Upper lobe of left lung (tissue), 6 donors: ENCODE measurements at regions not wholly inside any gene's neighbourhood (a gene's known extent, or its start where the extent isn't known, plus 50 kb on each side); places are given as distances from the start of the nearest gene placed in this dataset.

Experiments used
- ATAC-seq, 2 donors: fragments of 200-7000 bp; cut with Tn5 transposase; one replicate each; pipeline ENCODE4 v1.9.1; 2022; ENCODE audit warnings: mild to moderate bottlenecking in 2 of 2, moderate library complexity in 2 of 2; ENCODE audit not compliant: low FRiP score in 2 of 2
- DNase-seq, 2 donors: peaks; one replicate each; pipeline ENCODE4 v3.0.0-alpha.2; 2019 to 2020
- H3K27ac ChIP-seq, 4 donors: fragments of 200-600 bp; sonication (generic); one replicate each; pipeline ENCODE4 v1.5.1; 2016 to 2019
- H3K27me3 ChIP-seq, 4 donors: fragments of 200-600 bp; sonication (generic); one replicate each; pipeline ENCODE4 v1.5.1; 2017 to 2019
- H3K36me3 ChIP-seq, 4 donors: fragments of 200-600 bp; sonication (generic); one replicate each; pipeline ENCODE4 v1.5.1; 2016 to 2019
- H3K4me1 ChIP-seq, 4 donors: fragments of 200-600 bp; sonication (generic); one replicate each; pipeline ENCODE4 v1.5.1; 2018 to 2019
- H3K4me3 ChIP-seq, 4 donors: fragments of 200-600 bp; sonication (generic); one replicate each; pipeline ENCODE4 v1.5.1; 2017 to 2019; ENCODE audit warnings: mild to moderate bottlenecking in 2 of 4, moderate library complexity in 1 of 4
- H3K9me3 ChIP-seq, 4 donors: fragments of 200-600 bp; sonication (generic); one replicate each; pipeline ENCODE4 v1.5.1; 2018 to 2019
- EP300 ChIP-seq, 4 donors: sonication (generic); formaldehyde crosslinking; IDR thresholded peaks; one replicate each; pipeline ENCODE4 v1.5.1; 2017; ENCODE audit warnings: antibody characterized with exemption in 4 of 4, control low read depth in 2 of 4
- POLR2A ChIP-seq, 4 donors: fragments of 450-650 bp; IDR thresholded peaks; one replicate each; pipeline ENCODE4 v1.5.1; 2016 to 2017; ENCODE audit warnings: antibody characterized with exemption in 4 of 4, mild to moderate bottlenecking in 2 of 4
- POLR2AphosphoS5 ChIP-seq, 2 donors: sonication (generic); formaldehyde crosslinking; IDR thresholded peaks; one replicate each; pipeline ENCODE4 v1.5.1; 2017; ENCODE audit warnings: antibody characterized with exemption in 2 of 2
- WGBS, 2 donors: methylation state at CpG; one replicate each; pipeline ENCODE4 v1.1.5; 2017 to 2018; 5-methylcytosine and 5-hydroxymethylcytosine counted together
- TF ChIP-seq, protein P1 (sequence below), 6 experiments: fragments of 450-650 bp in 4 of 6; fragments of 200-600 bp in 2 of 6; sonication (generic) in 2 of 6; IDR thresholded peaks; one replicate each; pipeline ENCODE4 v1.5.1; 2016 to 2019; ENCODE audit warnings: antibody characterized with exemption in 6 of 6
- donor health status: DM: no; HTN: no; CAD: no; lungs with moderate emphysema.
- donor health status: DM: no; HTN: yes; CAD: no; lungs with severe emphysema.

DNA sequence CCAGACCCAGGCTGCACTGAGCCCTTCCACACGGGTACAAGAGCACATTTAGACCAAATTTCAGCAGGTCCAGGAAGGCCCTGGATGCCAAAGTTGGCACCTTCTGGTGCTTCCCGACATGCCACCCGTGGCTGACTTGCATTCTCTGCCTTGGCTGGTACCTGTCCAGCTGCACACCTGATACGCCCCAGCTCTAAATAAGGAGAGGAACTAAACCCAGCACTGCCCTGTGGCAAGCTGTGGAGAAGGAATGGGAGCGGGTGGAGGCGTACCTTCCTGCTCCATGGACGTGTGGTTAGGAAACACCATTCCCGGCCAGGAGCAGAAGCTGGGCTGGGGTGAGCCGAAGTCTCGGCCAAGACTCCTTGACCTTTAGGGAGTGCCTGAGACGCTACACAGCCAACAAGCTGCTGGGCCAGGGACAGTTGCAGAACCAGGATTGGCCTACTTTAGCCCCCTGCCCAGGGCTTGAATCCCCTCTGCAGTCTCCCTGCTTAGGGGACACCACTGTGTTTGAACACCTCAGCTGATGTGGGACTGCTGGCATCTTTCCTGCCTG, 86.5 kb upstream of the TAF1B start:
- no peaks in the 10 kb centered on the region for H3K9me3 ChIP-seq
- H3K27ac ChIP-seq = no peak overlapping the region
- 83 to 84% methylated on average over 11 of the region's 11 CpGs for WGBS, 2 donors
- H3K27me3 ChIP-seq = no peaks in the 10 kb centered on the region
- ATAC-seq (no peak), DNase-seq (peak in 1 of 2 donors; percentile 10)
- no peak overlapping the region for H3K4me3 ChIP-seq
- H3K36me3 ChIP-seq = no peaks in the 10 kb centered on the region
- no peak for TF ChIP-seq EP300 (IDR thresholded peaks at IDR 0.05)
- TF ChIP-seq, protein P1, sequence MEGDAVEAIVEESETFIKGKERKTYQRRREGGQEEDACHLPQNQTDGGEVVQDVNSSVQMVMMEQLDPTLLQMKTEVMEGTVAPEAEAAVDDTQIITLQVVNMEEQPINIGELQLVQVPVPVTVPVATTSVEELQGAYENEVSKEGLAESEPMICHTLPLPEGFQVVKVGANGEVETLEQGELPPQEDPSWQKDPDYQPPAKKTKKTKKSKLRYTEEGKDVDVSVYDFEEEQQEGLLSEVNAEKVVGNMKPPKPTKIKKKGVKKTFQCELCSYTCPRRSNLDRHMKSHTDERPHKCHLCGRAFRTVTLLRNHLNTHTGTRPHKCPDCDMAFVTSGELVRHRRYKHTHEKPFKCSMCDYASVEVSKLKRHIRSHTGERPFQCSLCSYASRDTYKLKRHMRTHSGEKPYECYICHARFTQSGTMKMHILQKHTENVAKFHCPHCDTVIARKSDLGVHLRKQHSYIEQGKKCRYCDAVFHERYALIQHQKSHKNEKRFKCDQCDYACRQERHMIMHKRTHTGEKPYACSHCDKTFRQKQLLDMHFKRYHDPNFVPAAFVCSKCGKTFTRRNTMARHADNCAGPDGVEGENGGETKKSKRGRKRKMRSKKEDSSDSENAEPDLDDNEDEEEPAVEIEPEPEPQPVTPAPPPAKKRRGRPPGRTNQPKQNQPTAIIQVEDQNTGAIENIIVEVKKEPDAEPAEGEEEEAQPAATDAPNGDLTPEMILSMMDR (IDR thresholded peaks at IDR 0.05) = no peak
- TF ChIP-seq POLR2A (IDR thresholded peaks at IDR 0.05) = no peak
- no peak for TF ChIP-seq POLR2AphosphoS5 (IDR thresholded peaks at IDR 0.05)
- H3K4me1 ChIP-seq = peaks cover 24 to 40% (median 28%) of the 10 kb centered on the region in 4 donors

DNA sequence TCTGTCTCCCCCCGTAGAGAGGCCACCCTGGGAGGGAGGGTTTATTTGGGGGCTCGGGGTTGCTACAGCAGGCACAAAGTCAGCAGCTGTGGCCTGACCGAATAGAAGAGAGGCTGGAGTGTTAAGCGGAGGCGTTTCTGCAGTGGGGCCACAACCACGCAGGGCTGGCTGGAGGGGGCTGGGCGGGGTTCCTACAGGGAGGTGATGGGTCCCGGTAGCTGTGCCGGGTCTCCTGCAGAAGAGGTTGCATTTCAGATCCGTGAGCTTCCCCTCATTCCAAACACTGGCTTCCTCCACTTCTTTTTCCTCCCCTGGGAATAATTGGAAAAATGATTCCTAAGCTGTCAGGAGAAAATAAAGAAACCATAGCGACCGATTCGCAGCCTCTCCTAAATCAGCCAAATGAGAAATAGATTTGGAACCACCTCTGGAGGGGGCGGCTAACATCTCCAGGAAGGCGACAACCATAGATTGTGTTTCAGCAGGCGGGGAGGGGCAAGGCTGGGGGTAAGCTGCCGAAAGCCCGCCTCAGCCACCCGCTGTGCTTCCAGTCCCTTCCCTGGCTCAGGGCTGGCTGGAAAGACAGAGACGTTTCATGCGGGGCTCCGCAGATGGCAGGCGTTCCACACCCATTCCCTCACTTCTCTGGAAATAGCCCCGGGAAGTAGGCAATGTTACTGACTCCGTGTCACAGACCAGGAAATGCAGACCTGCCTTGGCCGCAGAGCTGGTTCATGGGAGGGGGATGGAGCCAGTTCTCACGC, 85.6 kb upstream of the TAF1B start:
- Histone ChIP-seq H3K36me3 (no peaks in the 10 kb centered on the region), H3K27me3 (no peaks in the 10 kb centered on the region), H3K4me1 (peaks cover 22 to 36% (median 28%) of the 10 kb centered on the region in 4 donors), H3K9me3 (no peaks in the 10 kb centered on the region), H3K4me3 (peak overlapping the region in 3 of 4 donors; percentile 3 to 29 (median 27)), H3K27ac (peak overlapping the region in 1 of 4 donors; percentile 18)
- TF ChIP-seq EP300 (IDR thresholded peaks at IDR 0.05) (no peak), POLR2AphosphoS5 (IDR thresholded peaks at IDR 0.05) (peak in 1 of 2 donors; percentile 10)
- DNase-seq (peak in 1 of 2 donors; percentile 58), ATAC-seq (peak in 1 of 2 donors; percentile 45)
- 20 to 21% methylated on average over 24 of the region's 27 CpGs for WGBS, 2 donors

DNA sequence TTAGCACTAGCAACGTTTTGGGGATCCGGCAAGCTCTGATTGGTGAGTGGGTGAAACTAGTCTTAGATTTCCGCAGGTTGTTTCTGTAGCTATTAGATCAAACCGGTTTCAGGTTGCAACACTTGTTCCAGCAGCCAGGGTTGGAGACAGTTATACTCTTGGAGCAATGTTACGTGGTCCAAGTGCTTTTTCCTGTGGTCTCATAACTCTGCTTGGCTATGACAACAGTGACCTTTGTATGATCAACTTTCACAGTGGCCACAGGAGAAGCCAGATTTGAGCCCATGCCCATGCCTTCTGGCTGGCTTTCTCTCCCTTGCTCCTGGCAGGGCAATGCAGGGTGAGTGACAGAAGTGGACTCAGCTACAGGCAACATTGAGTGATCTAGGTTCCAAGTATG, 84.5 kb upstream of the TAF1B start:
- TF ChIP-seq EP300 (IDR thresholded peaks at IDR 0.05) (no peak), POLR2A (IDR thresholded peaks at IDR 0.05) (no peak), POLR2AphosphoS5 (IDR thresholded peaks at IDR 0.05) (no peak)
- TF ChIP-seq, protein P1 (IDR thresholded peaks at IDR 0.05) = no peak
- DNase-seq (peak in 1 of 2 donors; percentile 48), ATAC-seq (peak in 1 of 2 donors; percentile 9)
- Histone ChIP-seq H3K27me3 (no peaks in the 10 kb centered on the region), H3K36me3 (no peaks in the 10 kb centered on the region), H3K9me3 (no peaks in the 10 kb centered on the region), H3K27ac (no peak overlapping the region), H3K4me3 (no peak overlapping the region), H3K4me1 (peaks cover 13 to 26% (median 23%) of the 10 kb centered on the region in 4 donors)
- WGBS, 2 donors = 58 to 64% methylated on average over 5 of the region's 5 CpGs

DNA sequence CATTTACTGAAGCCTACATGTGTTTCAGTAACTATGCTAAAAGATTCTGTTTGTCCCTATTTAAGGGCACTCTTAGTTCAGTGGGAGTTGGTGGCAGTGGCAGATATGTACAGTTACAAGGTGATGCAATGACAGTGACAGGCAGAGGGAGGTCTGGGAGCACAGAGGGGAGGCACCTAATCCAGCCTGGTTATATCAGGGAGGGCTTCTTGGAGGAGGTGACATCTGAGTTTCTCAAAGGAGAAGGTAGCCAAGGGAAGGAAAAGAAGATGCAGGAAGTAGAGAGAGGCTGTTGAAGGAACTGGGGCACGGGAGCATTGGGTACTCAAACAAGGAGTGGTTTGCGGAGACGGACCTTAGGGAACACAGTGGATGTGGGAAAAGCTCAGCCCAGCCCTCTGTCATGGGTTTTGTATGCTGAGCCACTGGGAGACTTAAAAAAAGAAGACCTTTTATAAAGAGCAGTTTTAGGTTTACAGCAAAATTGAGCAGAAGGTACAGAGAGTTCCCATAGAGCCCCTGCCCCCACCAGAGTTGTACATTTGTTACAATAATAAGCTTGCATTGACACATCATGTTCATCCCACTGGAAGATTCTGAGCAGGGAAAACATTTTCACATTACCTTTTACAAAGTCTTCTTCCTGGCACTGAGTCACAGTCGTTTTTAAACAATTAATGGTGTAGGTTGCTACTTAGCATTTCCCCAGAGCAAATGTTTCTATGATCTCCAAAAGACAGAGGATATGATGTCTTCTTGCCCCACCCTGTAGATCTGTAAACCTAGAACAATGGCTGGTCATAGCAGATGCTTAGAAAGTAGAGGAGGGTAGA, 83.0 kb upstream of the TAF1B start:
- TF ChIP-seq, protein P1 (IDR thresholded peaks at IDR 0.05) = no peak
- Histone ChIP-seq H3K4me3 (no peak overlapping the region), H3K9me3 (no peaks in the 10 kb centered on the region), H3K4me1 (peaks cover 6 to 22% (median 18%) of the 10 kb centered on the region in 4 donors), H3K36me3 (no peaks in the 10 kb centered on the region), H3K27me3 (no peaks in the 10 kb centered on the region), H3K27ac (peak overlapping the region in 1 of 4 donors; percentile 12)
- ATAC-seq (no peak), DNase-seq (no peak)
- WGBS, 2 donors = 77 to 79% methylated on average over 4 of the region's 4 CpGs

DNA sequence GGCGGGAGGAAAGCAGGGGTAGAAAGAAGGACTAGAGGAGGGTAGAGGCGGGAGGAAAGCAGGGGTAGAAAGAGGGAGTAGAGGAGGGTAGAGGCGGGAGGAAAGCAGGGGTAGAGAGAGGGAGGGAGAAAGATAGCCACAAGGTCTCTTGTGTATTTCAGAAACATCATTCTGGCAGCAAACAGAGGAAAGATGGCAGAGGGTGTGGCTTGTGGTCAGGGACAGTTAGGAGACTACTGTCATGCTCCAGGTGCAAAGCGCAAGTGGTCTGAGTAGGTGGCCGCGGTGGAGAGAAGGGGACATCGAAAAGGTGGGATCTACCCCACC, 82.4 kb upstream of the TAF1B start:
- Histone ChIP-seq H3K4me1 (peaks cover 6 to 22% (median 18%) of the 10 kb centered on the region in 4 donors), H3K27me3 (no peaks in the 10 kb centered on the region), H3K27ac (no peak overlapping the region), H3K9me3 (no peaks in the 10 kb centered on the region), H3K4me3 (no peak overlapping the region), H3K36me3 (no peaks in the 10 kb centered on the region)
- TF ChIP-seq, protein P1 (IDR thresholded peaks at IDR 0.05) = no peak
- TF ChIP-seq EP300 (IDR thresholded peaks at IDR 0.05) = no peak
- no peak for TF ChIP-seq POLR2AphosphoS5 (IDR thresholded peaks at IDR 0.05)
- no peak for TF ChIP-seq POLR2A (IDR thresholded peaks at IDR 0.05)
- DNase-seq = no peak
- no peak for ATAC-seq
- WGBS, 2 donors = 71 to 74% methylated on average over 7 of the region's 7 CpGs
